ENCODE measurements at regions not wholly inside any gene's neighbourhood (a gene's known extent, or its start where the extent isn't known, plus 50 kb on each side); places are given as distances from the start of the nearest gene placed in this dataset.

DNA sequence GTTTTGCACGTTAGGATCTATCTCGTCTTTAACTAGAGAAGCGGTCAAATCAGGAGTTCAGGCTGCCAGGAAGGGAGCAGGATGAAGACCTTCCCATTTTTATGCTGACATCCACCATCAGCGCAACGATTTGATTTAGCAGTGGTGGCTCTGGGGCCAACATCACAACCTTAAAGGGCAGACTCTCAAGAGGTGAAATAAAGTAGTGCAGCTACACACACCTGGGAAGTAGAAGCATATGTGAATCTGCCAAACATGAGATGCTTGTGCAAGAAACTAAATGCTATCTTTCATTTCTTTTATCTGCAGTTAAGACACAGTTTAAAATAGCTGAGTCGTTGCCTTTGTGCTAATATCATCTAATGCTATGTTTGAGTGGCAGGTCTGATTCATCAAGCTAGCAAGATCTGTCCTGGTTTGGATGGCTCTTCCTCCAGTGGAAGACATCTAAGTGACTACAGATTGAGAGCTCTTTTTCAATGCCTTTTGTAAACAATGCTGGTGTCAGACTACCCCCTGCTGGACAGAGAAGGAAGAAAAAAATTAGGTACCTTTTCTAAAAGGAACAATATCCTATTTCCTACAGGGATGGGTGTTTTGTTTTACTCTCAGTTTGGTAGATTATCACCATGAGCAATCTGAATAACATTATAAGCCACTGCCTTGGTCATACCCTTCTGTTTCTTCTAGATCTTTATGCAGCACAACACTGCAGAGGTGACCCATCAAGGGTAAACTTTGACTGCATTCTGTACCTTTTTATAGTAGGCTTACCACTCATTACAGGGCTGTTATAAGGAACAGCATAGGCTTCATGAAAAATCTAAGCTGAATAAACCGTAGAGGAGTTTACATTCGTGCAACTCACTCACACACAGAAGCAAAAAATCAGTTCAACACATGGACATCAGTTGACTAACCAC is 171.6 kb upstream of the FBXL4 start:
- Histone ChIP-seq H3K27me3 (ENCODE audit: insufficient read depth, low read length) (peaks cover 43% of the 10 kb centered on the region), H3K9me3 (ENCODE audit: control insufficient read depth in 1 of 2, insufficient read depth in 1 of 2, low read depth in 1 of 2, low read length in 2 of 2) (no peaks in the 10 kb centered on the region), H3K4me3 (replicated peaks in 1 of 2; ENCODE audit: low read depth in 1 of 2, low read length in 2 of 2) (no peak overlapping the region), H3K4me2 (ENCODE audit: low read length) (no peak overlapping the region), H3K27ac (ENCODE audit: low read depth, low read length) (no peak overlapping the region), H3K79me2 (ENCODE audit: insufficient read depth, low read length) (no peaks in the 10 kb centered on the region), H3K9ac (ENCODE audit: low read length) (no peak overlapping the region), H3K4me1 (ENCODE audit: control insufficient read depth in 1 of 2, insufficient read depth in 2 of 2, low read length in 2 of 2) (no peaks in the 10 kb centered on the region), H3K9me2 (ENCODE audit: insufficient read depth) (no peaks in the 10 kb centered on the region), H2AFZ (ENCODE audit: low read depth, low read length, poor library complexity, severe bottlenecking) (no peak overlapping the region), H3K36me3 (ENCODE audit: control insufficient read depth in 1 of 2, insufficient read depth in 2 of 2, low read length in 2 of 2) (no peaks in the 10 kb centered on the region), H4K20me1 (ENCODE audit: insufficient read depth) (no peaks in the 10 kb centered on the region)
- peak; percentile 78 for ATAC-seq
- peak; percentile 12 for DNase-seq (ENCODE audit: low read depth, low spot score)
- intact Hi-C loops (cut with micrococcal nuclease), result loop anchor here (1.0 to 5.0 kb wide), 5 partner anchors 272 to 1623 kb away; no protein-coding TSS in a partner anchor
- ChIA-PET RAD21 (ENCODE audit: low non-redundant PET in 1 of 2, low total read pairs in 2 of 2, uncharacterized antibody in 2 of 2, unreplicated experiment in 2 of 2) (interaction anchor here in 1 of 2 experiments (0.5 to 1.0 kb wide), 2 partner anchors 20 to 350 kb away, joined by 3 to 4 read pairs; no protein-coding TSS in a partner anchor), POLR2A (no interaction called here), CTCF (interaction anchor here (0.6 to 2.2 kb wide), 13 partner anchors 10 to 1681 kb away, joined by 3 to 16 read pairs (median 4); no protein-coding TSS in a partner anchor)
- BruUV-seq (replicated peaks), result no TSS peak
- TF ChIP-seq, protein P1, sequence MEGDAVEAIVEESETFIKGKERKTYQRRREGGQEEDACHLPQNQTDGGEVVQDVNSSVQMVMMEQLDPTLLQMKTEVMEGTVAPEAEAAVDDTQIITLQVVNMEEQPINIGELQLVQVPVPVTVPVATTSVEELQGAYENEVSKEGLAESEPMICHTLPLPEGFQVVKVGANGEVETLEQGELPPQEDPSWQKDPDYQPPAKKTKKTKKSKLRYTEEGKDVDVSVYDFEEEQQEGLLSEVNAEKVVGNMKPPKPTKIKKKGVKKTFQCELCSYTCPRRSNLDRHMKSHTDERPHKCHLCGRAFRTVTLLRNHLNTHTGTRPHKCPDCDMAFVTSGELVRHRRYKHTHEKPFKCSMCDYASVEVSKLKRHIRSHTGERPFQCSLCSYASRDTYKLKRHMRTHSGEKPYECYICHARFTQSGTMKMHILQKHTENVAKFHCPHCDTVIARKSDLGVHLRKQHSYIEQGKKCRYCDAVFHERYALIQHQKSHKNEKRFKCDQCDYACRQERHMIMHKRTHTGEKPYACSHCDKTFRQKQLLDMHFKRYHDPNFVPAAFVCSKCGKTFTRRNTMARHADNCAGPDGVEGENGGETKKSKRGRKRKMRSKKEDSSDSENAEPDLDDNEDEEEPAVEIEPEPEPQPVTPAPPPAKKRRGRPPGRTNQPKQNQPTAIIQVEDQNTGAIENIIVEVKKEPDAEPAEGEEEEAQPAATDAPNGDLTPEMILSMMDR (IDR thresholded peaks at IDR 0.05 in 2 of 3, conservative IDR thresholded peaks at IDR 0.05 in 1 of 3; ENCODE audit: borderline replicate concordance in 1 of 3, insufficient read depth in 1 of 3, low read depth in 2 of 3, low read length in 2 of 3), result peak; percentile 50 to 73 (median 53); a peak in 4 of 6 replicates
- no peak for TF ChIP-seq FOSL1 (IDR thresholded peaks at IDR 0.05; ENCODE audit: low read depth)
- TF ChIP-seq RAD21 (IDR thresholded peaks at IDR 0.05; ENCODE audit: low read depth), result peak; percentile 81

DNA sequence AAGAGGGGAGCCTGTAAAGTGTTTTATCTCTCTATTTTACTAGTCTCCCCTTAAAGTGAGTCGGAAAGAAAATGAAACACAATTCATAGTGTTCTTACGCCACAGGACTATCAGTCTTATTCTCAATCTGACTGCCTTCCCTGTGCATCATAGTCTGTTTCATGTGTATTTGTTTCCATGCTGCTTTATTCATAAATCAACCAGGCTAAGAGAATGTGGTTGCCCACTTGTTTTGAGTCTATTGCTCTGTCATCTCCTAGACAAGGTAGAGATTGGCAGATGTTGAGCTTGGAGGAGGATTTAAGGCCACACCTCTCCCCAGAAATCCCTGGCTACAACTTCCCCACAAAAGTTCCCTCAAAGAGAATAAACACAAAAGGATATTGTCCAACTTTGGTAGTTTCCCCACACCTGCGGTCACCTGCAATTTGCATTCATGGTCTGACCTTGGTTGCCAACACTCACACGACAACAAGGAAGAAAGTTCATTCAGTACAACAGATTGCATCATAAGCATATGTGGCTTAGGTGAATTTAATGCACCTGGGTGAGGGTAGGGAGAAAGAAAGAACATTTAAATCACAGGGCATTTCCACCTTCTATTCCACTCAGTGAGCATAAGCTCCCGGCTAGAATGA is 167.1 kb upstream of the FBXL4 start:
- intact Hi-C loops (cut with micrococcal nuclease), result loop anchor here (5.0 kb wide), 3 partner anchors 268 to 1408 kb away; no protein-coding TSS in a partner anchor
- RAD21 ChIA-PET (ENCODE audit: low non-redundant PET in 1 of 2, low total read pairs in 2 of 2, uncharacterized antibody in 2 of 2, unreplicated experiment in 2 of 2), result no interaction called here
- POLR2A ChIA-PET, result no interaction called here
- H3K9me3 ChIP-seq (ENCODE audit: control insufficient read depth in 1 of 2, insufficient read depth in 1 of 2, low read depth in 1 of 2, low read length in 2 of 2), result no peaks in the 10 kb centered on the region
- H3K27ac ChIP-seq (ENCODE audit: low read depth, low read length), result no peak overlapping the region
- BruUV-seq (replicated peaks), result no TSS peak
- no peaks in the 10 kb centered on the region for H3K4me1 ChIP-seq (ENCODE audit: control insufficient read depth in 1 of 2, insufficient read depth in 2 of 2, low read length in 2 of 2)
- H3K4me3 ChIP-seq (replicated peaks in 1 of 2; ENCODE audit: low read depth in 1 of 2, low read length in 2 of 2), result no peak overlapping the region
- DNase-seq (ENCODE audit: low read depth, low spot score) (no peak), ATAC-seq (no peak)
- H3K27me3 ChIP-seq (ENCODE audit: insufficient read depth, low read length), result peaks cover 84% of the 10 kb centered on the region
- no peaks in the 10 kb centered on the region for H3K79me2 ChIP-seq (ENCODE audit: insufficient read depth, low read length)
- H4K20me1 ChIP-seq (ENCODE audit: insufficient read depth), result no peaks in the 10 kb centered on the region
- H2AFZ ChIP-seq (ENCODE audit: low read depth, low read length, poor library complexity, severe bottlenecking), result no peak overlapping the region
- no peaks in the 10 kb centered on the region for H3K9me2 ChIP-seq (ENCODE audit: insufficient read depth)
- TF ChIP-seq, protein P2, sequence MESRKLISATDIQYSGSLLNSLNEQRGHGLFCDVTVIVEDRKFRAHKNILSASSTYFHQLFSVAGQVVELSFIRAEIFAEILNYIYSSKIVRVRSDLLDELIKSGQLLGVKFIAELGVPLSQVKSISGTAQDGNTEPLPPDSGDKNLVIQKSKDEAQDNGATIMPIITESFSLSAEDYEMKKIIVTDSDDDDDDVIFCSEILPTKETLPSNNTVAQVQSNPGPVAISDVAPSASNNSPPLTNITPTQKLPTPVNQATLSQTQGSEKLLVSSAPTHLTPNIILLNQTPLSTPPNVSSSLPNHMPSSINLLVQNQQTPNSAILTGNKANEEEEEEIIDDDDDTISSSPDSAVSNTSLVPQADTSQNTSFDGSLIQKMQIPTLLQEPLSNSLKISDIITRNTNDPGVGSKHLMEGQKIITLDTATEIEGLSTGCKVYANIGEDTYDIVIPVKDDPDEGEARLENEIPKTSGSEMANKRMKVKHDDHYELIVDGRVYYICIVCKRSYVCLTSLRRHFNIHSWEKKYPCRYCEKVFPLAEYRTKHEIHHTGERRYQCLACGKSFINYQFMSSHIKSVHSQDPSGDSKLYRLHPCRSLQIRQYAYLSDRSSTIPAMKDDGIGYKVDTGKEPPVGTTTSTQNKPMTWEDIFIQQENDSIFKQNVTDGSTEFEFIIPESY (IDR thresholded peaks at IDR 0.05; ENCODE audit: extremely low read depth, insufficient replicate concordance, low read length), result no peak
- no peak for TF ChIP-seq SIN3A (IDR thresholded peaks at IDR 0.05; ENCODE audit: low read depth)
- no peaks in the 10 kb centered on the region for H3K36me3 ChIP-seq (ENCODE audit: control insufficient read depth in 1 of 2, insufficient read depth in 2 of 2, low read length in 2 of 2)
- H3K4me2 ChIP-seq (ENCODE audit: low read length), result no peak overlapping the region
- no peak overlapping the region for H3K9ac ChIP-seq (ENCODE audit: low read length)
- CTCF ChIA-PET, result no interaction called here

Measured in HCT116 (cell line).